ENCODE measurements at regions not wholly inside any gene's neighbourhood (a gene's known extent, or its start where the extent isn't known, plus 50 kb on each side); places are given as distances from the start of the nearest gene placed in this dataset.

DNA sequence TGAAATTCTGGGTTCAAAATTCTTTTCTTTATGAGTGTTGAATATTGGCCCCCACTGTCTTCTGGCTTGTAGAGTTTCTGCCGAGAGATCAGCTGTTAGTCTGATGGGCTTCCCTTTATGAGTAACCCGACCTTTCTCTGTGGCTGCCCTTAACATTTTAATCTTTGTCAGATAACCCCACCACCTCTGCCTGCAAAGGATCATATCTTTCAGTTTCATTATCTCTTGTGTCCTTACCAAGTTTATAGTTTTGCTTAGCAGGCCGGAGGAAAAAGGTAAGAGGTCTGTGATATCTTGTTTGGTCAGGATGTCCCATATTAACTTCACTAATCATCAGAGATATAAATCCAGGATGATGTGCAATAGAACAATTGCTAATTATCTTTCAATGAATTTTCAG, 970.2 kb upstream of the TYRP1 start:
- DNase-seq (ENCODE audit: low spot score) = no peak

DNA sequence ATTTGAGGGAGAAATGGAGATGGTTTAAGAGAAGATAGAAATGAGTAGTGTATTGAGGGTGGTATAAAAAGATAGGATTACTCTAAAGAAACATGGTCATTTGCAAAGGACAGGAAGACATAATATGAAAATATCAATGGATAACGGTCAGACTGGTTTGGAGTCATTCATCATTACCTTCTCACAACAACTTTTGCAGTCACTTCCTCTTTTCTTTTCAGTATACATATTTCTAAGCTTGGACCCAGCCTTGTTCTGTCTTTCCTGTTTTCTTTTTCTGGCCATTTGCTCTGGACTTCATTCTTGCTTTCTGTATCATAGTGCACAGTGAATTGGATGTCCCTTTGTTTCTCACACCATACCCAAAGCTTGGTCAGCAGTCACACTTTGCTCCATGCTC, 966.5 kb upstream of the TYRP1 start:
- DNase-seq (ENCODE audit: low spot score) = no peak

DNA sequence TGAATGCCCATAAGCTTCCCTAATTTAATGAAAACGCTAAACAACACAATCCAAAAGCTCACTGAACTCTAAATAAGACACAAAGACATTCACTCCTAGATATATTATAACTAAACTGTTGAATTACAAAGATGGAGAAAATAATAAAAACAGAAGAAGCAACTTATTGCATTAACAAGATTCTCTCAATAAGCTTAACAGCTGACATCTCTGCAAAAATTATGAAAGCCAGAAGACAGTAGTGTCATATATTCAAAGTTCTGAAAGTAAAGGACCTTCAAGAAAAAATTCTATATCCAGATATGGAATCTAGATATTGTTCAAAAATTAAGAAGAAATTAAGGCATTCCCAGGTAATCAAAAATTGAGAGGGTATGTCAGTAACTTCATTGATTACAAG, 957.8 kb upstream of the TYRP1 start:
- DNase-seq (ENCODE audit: low spot score) = no peak

DNA sequence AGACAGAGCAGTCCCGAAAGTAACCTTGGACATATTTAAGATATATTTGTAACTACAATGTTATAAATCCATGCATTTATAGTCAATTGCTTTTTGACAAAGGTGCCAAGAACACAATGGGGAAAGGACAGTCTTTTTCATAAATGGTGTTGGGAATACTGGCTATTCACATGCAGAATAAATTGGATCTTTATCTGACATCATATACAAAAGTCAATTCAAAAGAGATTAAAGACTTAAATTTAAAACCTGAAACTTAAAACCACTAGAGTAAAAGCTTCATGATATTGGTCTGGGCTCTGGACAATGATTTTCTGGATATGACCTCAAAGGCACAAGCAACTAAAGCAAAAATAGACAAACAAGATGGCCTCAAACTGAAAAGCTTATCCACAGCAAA, 950.7 kb upstream of the TYRP1 start:
- DNase-seq (ENCODE audit: low spot score) = no peak

DNA sequence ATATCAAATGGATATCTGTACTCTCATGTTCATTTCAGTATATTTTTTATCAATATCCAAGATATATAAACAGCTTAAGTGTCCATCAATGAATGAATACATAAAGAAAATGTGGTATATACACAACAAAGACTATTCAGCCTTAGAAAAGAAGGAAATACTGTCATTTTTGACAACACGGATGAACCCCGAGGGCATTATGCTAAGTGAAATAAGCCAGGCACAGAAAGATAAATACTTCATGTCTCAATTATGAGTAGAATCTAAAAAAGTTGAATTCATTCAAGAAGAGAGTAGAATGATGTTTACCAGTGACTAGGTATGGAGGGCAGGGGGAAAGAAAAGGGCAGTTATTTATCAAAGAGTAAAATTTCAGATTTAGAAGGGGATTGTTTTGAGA, 949.8 kb upstream of the TYRP1 start:
- no peak for DNase-seq (ENCODE audit: low spot score)

DNA sequence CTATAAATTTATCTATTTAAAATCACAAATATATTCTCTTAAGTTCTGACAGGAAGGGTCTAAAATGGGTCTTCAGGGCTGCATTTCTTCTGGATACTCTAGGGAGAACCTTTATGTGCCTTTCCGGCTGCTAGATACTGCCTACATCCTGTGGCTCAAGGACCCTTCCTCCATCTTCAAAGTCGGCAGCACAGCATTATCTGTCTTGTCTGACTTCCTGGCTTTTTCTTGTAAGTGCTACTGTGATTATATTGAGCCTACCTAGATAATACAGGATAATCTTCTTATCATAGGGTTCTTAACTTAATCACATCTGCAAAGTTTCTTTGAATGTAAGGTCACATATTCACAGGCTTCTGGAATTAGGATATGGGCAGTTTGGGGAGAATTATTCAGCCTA, 943.8 kb upstream of the TYRP1 start:
- no peak for DNase-seq (ENCODE audit: low spot score)

DNA sequence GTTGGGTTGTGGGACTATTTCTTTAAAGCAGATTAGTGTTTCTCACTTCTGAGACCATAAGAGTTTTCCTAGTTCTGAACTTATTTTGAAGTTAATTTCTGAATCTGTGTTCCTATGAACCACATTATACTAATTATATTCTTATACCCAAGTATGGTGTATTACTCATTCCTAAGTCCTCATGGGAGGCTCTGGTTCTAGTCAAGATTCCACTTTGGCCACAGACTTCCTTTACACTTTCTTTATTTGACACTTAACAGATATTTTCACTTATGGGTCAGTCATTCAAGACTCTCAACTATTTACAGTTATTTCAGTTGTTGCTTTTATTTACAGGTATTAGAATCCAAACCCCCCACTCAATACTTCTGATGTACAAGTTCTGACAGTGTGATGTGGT, 937.2 kb upstream of the TYRP1 start:
- no peak for DNase-seq (ENCODE audit: low spot score)

DNA sequence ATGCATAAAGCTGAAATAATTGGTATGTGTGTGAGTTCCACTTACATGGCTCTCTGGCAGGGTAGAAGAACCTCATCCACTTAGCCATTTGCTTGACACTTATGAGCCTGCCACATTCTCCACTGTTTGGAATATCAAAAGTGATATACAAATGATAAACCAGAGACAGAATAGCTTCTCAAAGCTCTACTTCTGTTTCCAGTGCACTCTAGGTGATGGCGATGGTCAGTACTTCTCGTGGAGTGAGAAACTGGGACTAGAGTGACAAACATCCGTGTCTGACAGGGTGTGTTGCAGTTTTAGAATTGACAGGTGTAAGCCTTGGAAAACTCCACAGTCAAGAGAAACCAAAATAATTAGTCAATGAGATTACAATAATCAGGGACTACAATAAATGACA, 935.8 kb upstream of the TYRP1 start:
- DNase-seq (ENCODE audit: low spot score) = no peak

DNA sequence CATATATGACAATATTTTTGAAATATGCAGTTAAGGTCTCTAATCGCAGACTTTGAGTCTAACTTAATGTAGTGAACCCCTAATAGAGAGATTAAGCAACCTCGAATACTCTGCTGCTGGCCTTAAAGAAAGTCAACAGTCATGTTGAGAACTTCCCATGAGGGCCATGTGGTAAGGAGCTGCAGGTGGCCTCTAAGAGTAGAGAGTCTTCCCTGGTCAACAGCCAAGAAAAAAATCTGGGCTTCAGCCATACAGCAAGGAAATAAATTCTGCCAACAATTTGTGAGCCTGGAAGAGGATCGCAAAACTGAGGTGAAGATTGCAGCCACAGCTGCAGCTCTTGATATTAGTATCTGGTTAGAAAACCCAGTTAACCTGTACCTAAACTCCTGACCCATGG, 935.2 kb upstream of the TYRP1 start:
- DNase-seq (ENCODE audit: low spot score) = no peak

DNA sequence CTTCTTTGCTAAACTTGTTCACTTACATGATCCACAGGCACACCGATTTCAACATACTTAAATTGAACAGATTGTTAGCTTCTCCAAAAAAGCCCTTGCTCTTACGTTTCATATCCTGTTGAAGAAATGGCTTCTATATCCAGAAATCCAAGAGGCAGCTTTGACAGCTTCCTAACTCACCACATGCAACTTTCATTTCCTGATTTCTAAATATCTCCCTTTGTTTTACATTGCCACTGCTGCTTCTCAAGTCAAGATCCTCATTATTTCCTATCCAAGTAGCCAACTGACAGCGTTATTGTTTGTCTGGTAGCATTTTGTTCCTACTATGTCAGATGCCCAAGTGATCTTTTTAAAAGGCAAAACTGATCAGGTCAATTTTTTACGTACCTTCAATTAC, 913.2 kb upstream of the TYRP1 start:
- no peak for DNase-seq (ENCODE audit: low spot score)

DNA sequence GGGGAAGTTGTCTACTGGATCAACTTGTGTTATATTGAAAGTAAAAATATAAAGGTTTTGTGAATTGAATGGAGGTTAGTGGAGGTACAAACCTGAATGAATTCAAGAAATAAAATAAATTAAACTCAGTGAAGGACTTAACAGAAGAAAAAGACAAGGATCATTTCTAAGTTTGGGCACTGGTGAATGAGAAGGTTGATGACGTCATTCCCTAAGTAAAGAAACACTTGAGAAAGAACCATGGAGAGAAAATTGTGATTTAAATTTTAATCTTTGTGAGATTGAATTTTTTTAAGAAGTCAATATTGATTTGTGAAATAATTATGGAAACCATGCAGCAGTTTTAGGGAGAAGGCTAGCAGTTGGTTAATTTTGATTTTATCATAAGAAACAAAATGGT, 900.3 kb upstream of the TYRP1 start:
- DNase-seq (ENCODE audit: low spot score) = no peak

DNA sequence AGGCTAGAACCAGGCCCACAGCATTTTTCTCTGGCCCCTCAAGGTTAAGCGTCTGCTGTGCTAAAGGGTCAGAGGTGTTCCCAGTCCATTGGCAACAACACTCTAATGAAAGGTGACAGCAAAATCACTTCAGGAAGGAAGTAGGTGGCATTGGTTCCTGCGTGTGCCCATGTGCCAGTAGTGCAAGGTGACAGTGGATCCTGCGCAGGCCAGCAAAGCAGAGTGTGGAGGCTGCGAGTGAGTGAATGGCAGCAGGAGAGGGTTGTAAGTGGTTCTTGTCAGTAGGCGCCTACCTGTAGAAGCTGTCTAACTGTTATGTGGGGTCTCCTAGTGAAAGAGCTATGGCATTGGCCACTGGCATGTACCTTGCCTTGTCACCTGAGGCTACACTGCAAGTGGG, 898.2 kb upstream of the TYRP1 start:
- DNase-seq (ENCODE audit: low spot score) = no peak

DNA sequence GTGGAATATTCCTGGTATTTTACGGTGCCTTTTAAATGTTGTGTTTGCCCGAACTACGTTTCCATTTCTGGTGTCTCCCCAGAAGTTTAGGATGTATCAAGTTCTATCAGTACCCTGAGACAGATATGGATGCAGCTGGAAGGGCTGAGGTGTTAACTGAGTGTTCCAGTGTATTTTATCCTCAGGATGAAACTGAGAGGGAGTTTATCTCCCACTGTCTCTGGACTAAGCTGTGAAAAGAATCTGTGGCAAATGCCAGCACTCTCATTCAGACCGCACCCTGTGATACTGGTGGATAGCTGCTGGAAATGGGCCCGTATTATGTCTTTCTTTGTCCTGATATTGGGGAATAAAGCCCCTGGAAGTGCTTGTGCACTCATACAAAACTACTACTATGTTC, 887.2 kb upstream of the TYRP1 start:
- no peak for DNase-seq (ENCODE audit: low spot score)

DNA sequence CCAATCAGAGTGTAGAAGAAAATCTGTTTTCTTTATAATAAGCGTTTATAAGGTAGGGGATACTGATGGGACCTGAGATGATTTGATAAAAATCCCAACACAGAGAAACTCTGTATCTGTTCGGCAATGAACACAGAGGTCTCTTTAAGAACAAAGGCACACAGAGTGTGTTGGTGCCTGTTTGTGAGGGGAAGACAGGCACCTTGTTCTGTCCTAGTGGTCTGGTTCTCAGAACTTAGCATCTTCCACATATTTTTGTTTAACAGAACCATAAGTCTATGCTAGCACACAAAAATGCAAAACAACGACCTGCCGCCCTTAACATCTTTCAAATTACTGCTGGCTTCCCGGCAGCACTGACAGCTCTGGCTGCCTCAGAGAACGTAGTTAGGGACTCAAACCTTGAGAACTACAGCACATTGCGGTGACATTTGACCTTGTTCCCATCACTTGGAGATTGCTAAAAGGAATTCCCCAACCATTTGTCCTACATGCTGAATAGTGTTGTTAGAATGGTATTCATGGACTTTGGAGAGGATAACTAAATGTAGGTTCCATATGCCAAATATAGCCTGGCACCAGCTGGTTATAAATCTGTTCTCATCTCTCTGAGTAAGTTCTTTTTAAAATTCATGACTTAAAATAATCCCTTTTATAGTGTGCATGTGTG, 871.7 kb upstream of the TYRP1 start:
- no peak for DNase-seq (ENCODE audit: low spot score)

DNA sequence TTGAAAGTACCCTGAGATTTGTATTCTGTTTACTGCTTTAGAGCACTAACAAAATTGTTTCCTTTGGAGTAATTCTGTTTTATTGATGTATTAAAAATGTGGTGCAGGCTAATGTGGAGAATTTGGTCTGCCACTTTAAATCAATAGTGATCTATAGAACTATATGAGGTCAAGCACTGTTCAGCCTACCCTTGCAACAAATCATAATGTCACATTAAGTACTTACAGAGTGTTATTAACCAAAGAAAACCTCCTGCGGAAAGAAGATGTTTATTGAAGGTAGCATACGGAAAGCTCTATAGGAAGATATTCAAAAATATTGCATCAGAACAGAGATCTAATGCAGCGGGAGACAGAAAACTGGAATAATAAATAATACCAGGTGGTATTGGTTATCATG, 865.0 kb upstream of the TYRP1 start:
- no peak for DNase-seq (ENCODE audit: low spot score)

DNA sequence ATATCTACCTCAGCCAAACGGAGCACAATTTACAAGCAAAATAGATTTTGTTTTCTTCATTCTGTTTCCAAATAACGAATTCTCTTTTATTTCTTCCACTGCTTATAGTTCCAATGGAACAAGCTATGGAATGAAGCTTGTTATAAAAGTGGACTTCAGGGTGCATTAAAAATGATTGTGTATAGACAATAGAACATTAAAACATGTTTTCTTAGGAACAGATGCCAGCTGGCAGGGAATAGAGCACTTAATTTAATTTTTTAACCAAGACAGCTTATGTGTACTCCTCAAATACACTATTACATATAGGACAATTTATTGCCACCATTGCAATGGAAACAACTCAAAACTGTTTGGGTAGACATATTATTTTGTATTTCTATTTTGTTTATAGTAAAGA, 860.1 kb upstream of the TYRP1 start:
- no peak for DNase-seq (ENCODE audit: low spot score)

DNA sequence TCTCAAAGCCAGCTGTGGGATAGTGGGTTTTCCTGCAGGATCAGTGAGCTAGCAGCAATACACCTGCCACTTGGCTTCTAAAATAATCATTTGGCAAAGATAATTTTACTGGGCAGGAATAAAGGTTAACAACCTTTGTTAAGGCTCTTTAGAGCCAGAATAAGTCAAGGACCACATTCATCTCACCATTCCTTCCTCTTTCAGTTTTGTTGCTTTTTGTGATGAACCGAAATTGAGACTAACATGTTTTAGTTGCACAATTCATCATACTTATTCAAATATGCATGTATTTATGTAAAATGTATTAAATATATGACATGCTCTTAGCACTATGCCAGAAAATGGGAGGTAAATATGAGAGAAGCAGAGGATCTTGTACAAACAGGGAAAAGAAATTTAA, 824.4 kb upstream of the TYRP1 start:
- no peak for DNase-seq (ENCODE audit: low spot score)

DNA sequence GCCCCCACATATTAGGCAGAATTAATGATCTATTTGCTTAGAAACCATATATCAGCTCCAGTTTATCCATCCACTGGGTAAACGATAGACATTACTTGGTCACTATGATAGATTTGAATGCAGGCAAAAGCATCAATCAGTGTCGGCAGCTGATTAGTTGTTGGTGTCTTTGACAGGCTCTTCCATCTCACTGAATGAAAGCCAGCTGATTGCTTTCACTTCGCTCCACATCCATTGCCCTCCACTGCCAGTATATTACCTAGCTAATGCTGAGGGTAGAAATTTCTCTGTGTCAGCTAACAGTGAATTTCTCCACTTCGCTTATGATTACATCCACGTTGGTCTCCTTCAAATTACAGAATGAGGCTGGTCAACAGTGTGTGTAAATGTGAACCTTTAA, 821.3 kb upstream of the TYRP1 start:
- DNase-seq (ENCODE audit: low spot score) = no peak

DNA sequence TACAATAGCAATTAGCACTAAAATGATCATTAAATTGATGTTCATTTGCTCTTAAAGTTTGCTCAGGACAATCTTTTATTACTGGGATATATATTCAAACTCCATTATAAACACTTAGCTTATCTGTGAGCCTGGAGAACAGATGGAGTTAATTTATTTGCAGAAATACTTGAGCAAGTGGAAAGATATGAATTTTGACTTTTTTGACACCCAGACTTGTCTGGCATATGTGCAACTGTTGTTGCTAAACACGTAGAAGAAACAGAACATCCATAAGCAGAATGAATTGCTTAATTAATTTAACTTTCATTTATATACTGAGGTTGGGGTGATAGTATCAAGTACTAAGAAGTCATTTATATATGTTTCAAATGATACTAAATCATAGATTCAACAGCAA, 820.7 kb upstream of the TYRP1 start:
- DNase-seq (ENCODE audit: low spot score) = no peak

DNA sequence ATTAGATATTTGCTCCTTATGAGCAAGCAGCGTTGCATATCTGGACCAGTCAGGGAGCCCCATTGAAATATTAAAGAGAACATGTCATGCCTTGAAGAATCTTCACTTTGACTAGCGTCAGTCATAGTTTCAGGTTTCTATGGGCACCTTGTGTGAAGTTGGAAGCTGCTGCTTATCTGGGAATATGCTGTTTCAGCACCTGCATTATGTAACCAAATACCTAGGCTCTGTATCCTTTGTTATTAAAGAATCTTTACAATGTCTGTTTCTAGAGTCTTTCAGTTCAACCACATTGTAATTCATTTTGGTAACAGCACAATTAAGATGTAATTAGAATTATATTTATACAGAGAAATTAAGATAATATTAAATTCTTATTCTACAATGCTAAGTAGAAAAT, 818.8 kb upstream of the TYRP1 start:
- DNase-seq (ENCODE audit: low spot score) = no peak

DNA sequence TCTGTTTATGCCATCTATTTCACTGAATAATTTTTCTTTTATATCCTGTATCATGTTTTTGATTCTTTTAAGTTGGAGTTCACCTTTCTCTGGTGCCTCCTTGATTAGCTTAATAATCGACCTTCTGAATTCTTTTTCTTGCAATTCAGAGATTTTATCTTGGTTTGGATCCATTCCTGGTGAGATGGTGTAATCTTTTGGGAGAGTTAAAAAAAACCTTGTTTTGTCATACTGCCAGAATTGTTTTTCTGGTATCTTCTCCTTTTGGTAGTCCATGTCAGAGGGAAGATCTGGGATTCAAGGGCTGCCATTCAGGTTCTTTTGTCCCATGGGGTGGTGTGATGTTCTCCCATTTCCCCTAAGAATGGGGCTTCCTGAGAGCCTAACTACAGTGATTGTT, 800.8 kb upstream of the TYRP1 start:
- no peak for DNase-seq (ENCODE audit: low spot score)

DNA sequence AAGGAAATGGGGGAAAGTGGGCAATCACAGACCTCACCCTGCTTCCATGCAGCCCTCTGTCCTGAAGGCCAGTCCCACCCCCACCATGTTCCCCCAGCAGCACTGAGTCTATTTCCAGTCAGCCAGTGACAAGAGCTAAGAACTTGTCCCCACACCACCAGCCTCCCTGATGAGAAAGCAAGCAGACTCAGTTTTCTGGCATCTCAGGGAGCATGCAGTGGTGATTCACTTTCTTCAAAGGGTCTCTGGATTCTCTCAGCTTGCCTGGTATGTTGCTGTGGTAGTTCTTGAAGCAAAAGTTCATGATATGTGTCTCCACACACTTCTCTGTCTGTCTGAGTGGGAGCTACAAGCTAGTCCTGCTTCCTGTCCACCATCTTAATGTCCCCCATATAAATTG, 799.9 kb upstream of the TYRP1 start:
- no peak for DNase-seq (ENCODE audit: low spot score)

DNA sequence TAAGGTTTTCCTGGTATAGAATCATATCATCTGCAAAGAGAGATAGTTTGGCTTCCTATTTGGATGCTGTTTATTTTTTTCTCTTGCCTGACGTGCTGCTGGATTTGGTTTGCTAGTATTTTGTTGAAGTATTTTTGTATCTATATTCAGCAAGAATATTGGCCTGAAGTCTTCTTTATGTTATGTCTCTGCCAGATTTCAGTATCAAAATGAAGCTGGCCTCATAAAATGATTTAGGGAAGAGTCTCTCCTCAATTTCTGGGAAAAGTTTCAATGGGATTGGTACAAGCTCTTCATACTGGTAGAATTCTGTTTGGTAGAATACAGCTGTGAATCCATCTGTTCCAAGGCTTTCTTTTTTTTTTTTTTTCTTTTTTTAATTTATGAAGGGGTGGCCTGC, 799.0 kb upstream of the TYRP1 start:
- no peak for DNase-seq (ENCODE audit: low spot score)

DNA sequence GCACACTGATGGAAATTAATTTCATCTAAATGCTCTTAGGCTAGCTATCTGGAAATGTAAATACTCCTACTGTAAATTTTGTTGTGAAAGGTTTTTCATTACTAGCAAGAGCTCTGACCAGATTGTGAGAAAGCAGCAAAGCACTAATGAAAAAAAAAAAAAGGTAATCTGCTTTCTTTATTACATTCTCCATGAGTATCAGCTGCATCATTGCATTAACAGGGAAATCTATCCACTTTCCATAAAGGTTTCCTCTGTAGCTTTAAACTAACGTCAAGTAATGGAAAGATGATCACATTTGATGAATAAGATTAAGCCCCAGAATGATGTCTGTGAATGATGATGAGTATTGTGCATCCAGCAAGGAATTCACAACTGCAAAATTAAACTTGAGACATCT, 790.6 kb upstream of the TYRP1 start:
- no peak for DNase-seq (ENCODE audit: low spot score)

DNA sequence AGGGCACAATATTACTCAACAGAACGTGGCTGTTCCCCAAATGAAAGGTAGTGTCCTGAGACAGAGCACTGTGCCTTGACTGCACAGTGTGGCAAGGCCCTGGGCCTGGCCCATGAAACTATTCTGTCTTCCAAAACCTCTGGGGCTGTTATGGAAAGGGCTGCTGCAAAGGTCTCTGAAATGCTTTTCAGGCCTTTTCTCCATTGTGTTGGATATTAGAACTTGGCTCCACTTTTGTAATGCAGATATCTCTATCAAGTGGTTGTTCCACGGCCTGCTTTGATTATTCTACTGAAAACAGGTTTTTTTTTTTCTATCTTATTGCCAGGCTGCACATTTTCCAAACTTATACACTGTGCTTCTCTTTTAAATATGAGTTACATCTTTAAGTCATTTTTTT, 777.5 kb upstream of the TYRP1 start:
- DNase-seq (ENCODE audit: low spot score) = no peak
